ENCODE measurements at regions not wholly inside any gene's neighbourhood (a gene's known extent, or its start where the extent isn't known, plus 50 kb on each side); places are given as distances from the start of the nearest gene placed in this dataset.

DNA sequence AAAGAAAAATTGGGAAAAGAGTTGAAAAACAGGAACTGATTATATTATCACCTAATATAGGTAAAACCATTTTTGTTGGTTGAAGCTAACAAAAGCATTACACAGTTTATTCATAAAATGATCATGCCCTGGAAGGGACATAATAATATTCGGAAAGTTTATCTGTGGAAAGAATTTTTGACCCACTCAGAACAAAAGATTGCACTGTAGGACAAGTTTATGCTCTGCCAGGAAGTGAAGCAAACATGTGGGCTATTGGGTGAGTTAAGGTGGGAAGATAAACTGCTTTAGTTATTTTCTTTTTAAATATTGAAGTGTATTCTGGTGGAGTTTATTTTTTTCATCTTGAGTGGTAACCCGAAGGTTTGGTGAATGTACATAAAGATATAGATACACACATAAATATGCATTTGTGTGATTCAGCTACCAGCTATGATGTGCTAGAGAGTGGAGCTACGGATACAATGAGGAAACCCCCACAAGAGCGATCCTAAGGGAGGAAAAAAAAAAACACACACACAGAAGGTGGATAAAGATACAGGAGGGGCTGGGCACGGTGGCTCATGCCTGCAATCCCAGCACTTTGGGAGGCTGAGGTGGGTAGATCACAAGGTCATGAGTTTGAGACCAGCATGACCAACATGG is 506.4 kb upstream of the THBS1 start:
- DNase-seq (ENCODE audit: low spot score) (no peak), ATAC-seq (no peak)
- no peaks in the 10 kb centered on the region for H3K4me1 Mint-ChIP-seq
- CTCF ChIA-PET = interaction anchor here (0.6 kb wide), 1 partner anchor 642 kb away, joined by 5 read pairs; no protein-coding TSS in a partner anchor
- H3K27me3 Mint-ChIP-seq (ENCODE audit: low read depth) = no peaks in the 10 kb centered on the region
- no peak overlapping the region for H3K4me3 Mint-ChIP-seq
- no peak for TF ChIP-seq ZNF263 (CRISPR knock-in tag; IDR thresholded peaks at IDR 0.05; ENCODE audit: low read depth)
- TF ChIP-seq SOX15 (CRISPR knock-in tag; IDR thresholded peaks at IDR 0.05) = no peak
- no peak for TF ChIP-seq NFE2L1 (CRISPR knock-in tag; IDR thresholded peaks at IDR 0.05)
- no peak for TF ChIP-seq FOXP1 (CRISPR knock-in tag; IDR thresholded peaks at IDR 0.05; ENCODE audit: borderline replicate concordance)
- TF ChIP-seq, protein P1, sequence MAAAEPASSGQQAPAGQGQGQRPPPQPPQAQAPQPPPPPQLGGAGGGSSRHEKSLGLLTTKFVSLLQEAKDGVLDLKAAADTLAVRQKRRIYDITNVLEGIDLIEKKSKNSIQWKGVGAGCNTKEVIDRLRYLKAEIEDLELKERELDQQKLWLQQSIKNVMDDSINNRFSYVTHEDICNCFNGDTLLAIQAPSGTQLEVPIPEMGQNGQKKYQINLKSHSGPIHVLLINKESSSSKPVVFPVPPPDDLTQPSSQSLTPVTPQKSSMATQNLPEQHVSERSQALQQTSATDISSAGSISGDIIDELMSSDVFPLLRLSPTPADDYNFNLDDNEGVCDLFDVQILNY (CRISPR knock-in tag; IDR thresholded peaks at IDR 0.05) = no peak
- TF ChIP-seq, protein P2, sequence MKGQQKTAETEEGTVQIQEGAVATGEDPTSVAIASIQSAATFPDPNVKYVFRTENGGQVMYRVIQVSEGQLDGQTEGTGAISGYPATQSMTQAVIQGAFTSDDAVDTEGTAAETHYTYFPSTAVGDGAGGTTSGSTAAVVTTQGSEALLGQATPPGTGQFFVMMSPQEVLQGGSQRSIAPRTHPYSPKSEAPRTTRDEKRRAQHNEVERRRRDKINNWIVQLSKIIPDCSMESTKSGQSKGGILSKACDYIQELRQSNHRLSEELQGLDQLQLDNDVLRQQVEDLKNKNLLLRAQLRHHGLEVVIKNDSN (CRISPR knock-in tag; IDR thresholded peaks at IDR 0.05) = no peak
- TF ChIP-seq CREM (CRISPR knock-in tag; IDR thresholded peaks at IDR 0.05) = no peak
- TF ChIP-seq ZNF396 (CRISPR knock-in tag; IDR thresholded peaks at IDR 0.05; ENCODE audit: borderline replicate concordance) = no peak
- H3K36me3 Mint-ChIP-seq = no peaks in the 10 kb centered on the region
- POLR2A ChIA-PET = no interaction called here
- H3K9me3 Mint-ChIP-seq = no peaks in the 10 kb centered on the region
- no peak overlapping the region for H3K27ac Mint-ChIP-seq

DNA sequence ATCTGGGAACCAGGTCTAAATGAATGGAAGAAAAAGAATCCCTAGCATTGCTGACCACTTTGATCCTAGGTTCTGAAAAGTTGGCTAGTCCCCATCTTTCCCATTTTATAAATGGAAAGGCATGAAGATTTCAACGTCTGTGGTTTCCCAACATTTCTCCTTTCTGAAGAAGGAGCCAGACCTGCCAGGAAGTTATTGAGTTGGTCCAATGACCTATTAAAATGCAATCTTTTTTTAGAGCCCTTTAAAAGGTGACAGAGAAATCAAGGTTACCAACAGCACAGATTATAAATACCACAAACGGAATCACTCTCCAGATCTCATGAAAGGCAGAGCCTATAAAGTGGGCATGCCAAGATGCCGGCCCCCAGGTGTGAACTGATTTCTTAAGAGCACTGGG is 505.6 kb upstream of the THBS1 start:
- Mint-ChIP-seq H3K9me3 (no peaks in the 10 kb centered on the region), H3K4me3 (no peak overlapping the region), H3K4me1 (no peaks in the 10 kb centered on the region), H3K36me3 (no peaks in the 10 kb centered on the region), H3K27me3 (ENCODE audit: low read depth) (no peaks in the 10 kb centered on the region), H3K27ac (no peak overlapping the region)
- DNase-seq (ENCODE audit: low spot score) (no peak), ATAC-seq (no peak)
- POLR2A ChIA-PET = no interaction called here
- CTCF ChIA-PET = no interaction called here
- TF ChIP-seq FOXJ3 (CRISPR knock-in tag; IDR thresholded peaks at IDR 0.05; ENCODE audit: borderline replicate concordance) = no peak
- no peak for TF ChIP-seq JAZF1 (CRISPR knock-in tag; IDR thresholded peaks at IDR 0.05)
- TF ChIP-seq, protein P3, sequence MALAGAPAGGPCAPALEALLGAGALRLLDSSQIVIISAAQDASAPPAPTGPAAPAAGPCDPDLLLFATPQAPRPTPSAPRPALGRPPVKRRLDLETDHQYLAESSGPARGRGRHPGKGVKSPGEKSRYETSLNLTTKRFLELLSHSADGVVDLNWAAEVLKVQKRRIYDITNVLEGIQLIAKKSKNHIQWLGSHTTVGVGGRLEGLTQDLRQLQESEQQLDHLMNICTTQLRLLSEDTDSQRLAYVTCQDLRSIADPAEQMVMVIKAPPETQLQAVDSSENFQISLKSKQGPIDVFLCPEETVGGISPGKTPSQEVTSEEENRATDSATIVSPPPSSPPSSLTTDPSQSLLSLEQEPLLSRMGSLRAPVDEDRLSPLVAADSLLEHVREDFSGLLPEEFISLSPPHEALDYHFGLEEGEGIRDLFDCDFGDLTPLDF (CRISPR knock-in tag; IDR thresholded peaks at IDR 0.05) = no peak
- TF ChIP-seq, protein P4, sequence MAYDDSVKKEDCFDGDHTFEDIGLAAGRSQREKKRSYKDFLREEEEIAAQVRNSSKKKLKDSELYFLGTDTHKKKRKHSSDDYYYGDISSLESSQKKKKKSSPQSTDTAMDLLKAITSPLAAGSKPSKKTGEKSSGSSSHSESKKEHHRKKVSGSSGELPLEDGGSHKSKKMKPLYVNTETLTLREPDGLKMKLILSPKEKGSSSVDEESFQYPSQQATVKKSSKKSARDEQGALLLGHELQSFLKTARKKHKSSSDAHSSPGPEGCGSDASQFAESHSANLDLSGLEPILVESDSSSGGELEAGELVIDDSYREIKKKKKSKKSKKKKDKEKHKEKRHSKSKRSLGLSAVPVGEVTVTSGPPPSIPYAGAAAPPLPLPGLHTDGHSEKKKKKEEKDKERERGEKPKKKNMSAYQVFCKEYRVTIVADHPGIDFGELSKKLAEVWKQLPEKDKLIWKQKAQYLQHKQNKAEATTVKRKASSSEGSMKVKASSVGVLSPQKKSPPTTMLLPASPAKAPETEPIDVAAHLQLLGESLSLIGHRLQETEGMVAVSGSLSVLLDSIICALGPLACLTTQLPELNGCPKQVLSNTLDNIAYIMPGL (CRISPR knock-in tag; IDR thresholded peaks at IDR 0.05) = no peak
- TF ChIP-seq GRHL2 (CRISPR knock-in tag; IDR thresholded peaks at IDR 0.05; ENCODE audit: insufficient replicate concordance, severe bottlenecking) = no peak
- TF ChIP-seq, protein P5, sequence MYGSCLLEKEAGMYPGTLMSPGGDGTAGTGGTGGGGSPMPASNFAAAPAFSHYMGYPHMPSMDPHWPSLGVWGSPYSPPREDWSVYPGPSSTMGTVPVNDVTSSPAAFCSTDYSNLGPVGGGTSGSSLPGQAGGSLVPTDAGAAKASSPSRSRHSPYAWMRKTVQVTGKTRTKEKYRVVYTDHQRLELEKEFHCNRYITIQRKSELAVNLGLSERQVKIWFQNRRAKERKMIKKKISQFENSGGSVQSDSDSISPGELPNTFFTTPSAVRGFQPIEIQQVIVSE (CRISPR knock-in tag; IDR thresholded peaks at IDR 0.05; ENCODE audit: borderline replicate concordance) = no peak
- no peak for TF ChIP-seq PRRX2 (CRISPR knock-in tag; IDR thresholded peaks at IDR 0.05)
- TF ChIP-seq CREB1 (CRISPR knock-in tag; IDR thresholded peaks at IDR 0.05) = no peak
- no peak for TF ChIP-seq NFYB (CRISPR knock-in tag; conservative IDR thresholded peaks at IDR 0.05; ENCODE audit: low read depth)
- no peak for TF ChIP-seq TEAD4 (CRISPR knock-in tag; IDR thresholded peaks at IDR 0.05)
- TF ChIP-seq, protein P6, sequence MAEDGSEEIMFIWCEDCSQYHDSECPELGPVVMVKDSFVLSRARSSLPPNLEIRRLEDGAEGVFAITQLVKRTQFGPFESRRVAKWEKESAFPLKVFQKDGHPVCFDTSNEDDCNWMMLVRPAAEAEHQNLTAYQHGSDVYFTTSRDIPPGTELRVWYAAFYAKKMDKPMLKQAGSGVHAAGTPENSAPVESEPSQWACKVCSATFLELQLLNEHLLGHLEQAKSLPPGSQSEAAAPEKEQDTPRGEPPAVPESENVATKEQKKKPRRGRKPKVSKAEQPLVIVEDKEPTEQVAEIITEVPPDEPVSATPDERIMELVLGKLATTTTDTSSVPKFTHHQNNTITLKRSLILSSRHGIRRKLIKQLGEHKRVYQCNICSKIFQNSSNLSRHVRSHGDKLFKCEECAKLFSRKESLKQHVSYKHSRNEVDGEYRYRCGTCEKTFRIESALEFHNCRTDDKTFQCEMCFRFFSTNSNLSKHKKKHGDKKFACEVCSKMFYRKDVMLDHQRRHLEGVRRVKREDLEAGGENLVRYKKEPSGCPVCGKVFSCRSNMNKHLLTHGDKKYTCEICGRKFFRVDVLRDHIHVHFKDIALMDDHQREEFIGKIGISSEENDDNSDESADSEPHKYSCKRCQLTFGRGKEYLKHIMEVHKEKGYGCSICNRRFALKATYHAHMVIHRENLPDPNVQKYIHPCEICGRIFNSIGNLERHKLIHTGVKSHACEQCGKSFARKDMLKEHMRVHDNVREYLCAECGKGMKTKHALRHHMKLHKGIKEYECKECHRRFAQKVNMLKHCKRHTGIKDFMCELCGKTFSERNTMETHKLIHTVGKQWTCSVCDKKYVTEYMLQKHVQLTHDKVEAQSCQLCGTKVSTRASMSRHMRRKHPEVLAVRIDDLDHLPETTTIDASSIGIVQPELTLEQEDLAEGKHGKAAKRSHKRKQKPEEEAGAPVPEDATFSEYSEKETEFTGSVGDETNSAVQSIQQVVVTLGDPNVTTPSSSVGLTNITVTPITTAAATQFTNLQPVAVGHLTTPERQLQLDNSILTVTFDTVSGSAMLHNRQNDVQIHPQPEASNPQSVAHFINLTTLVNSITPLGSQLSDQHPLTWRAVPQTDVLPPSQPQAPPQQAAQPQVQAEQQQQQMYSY (CRISPR knock-in tag; IDR thresholded peaks at IDR 0.05) = no peak
- TF ChIP-seq, protein P7, sequence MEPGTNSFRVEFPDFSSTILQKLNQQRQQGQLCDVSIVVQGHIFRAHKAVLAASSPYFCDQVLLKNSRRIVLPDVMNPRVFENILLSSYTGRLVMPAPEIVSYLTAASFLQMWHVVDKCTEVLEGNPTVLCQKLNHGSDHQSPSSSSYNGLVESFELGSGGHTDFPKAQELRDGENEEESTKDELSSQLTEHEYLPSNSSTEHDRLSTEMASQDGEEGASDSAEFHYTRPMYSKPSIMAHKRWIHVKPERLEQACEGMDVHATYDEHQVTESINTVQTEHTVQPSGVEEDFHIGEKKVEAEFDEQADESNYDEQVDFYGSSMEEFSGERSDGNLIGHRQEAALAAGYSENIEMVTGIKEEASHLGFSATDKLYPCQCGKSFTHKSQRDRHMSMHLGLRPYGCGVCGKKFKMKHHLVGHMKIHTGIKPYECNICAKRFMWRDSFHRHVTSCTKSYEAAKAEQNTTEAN (CRISPR knock-in tag; IDR thresholded peaks at IDR 0.05) = no peak
- TF ChIP-seq, protein P8, sequence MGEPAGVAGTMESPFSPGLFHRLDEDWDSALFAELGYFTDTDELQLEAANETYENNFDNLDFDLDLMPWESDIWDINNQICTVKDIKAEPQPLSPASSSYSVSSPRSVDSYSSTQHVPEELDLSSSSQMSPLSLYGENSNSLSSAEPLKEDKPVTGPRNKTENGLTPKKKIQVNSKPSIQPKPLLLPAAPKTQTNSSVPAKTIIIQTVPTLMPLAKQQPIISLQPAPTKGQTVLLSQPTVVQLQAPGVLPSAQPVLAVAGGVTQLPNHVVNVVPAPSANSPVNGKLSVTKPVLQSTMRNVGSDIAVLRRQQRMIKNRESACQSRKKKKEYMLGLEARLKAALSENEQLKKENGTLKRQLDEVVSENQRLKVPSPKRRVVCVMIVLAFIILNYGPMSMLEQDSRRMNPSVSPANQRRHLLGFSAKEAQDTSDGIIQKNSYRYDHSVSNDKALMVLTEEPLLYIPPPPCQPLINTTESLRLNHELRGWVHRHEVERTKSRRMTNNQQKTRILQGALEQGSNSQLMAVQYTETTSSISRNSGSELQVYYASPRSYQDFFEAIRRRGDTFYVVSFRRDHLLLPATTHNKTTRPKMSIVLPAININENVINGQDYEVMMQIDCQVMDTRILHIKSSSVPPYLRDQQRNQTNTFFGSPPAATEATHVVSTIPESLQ (CRISPR knock-in tag; IDR thresholded peaks at IDR 0.05) = no peak
- no peak for TF ChIP-seq SMAD4 (CRISPR knock-in tag; IDR thresholded peaks at IDR 0.05)
- TF ChIP-seq NFE2L1 (CRISPR knock-in tag; IDR thresholded peaks at IDR 0.05) = no peak
- TF ChIP-seq TCF7 (CRISPR knock-in tag; IDR thresholded peaks at IDR 0.05; ENCODE audit: low read depth) = no peak
